ENCODE measurements at regions not wholly inside any gene's neighbourhood (a gene's known extent, or its start where the extent isn't known, plus 50 kb on each side); places are given as distances from the start of the nearest gene placed in this dataset. TPM values are rescaled to one million over a fixed set of nuclear protein-coding genes. Genes with fewer than 3 reads are reported as not detected.
A peak's percentile ranks its signal among the peaks of the same experiment; 100 is the strongest.

DNA sequence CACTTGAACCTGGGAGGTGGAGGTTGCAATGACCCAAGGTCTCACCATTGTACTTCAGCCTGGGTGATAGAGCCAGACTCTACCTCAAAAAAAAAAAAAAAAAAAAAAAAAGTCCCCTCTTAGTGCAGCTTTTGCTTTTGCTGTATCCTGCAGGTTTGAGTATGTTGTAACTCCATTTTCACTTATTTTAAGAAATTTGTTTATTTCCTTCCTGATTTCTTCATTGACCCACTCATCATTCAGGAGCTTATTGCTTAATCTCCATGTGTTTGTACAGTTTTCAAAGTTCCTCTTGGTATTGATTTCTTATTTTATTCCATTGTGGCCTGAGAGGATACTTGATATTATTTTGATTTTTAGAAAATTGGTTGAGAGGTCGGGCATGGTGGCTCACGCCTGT, 50.9 kb upstream of the AK4 start:
- H3K4me3 ChIP-seq (replicated peaks in 1 of 3; ENCODE audit: low read depth in 2 of 3, low read length in 3 of 3): peak overlapping the region in 1 of 3 experiments; percentile 36
- H2AFZ ChIP-seq (ENCODE audit: insufficient read depth, low read depth, low read length, poor library complexity, severe bottlenecking): no peak overlapping the region
- H4K20me1 ChIP-seq (ENCODE audit: insufficient read depth, low read length): no peaks in the 10 kb centered on the region
- peak overlapping the region; percentile 49 for H3K4me2 ChIP-seq (replicated peaks; ENCODE audit: extremely low read depth, low read length, poor library complexity, severe bottlenecking)
- Mint-ChIP-seq H3K9me3 (peaks cover 7 to 42% (median 35%) of the 10 kb centered on the region in 7 donors), H3K27me3 (ENCODE audit: low read depth in 3 of 3) (peaks cover 0 to 4% (median 0%) of the 10 kb centered on the region in 3 donors), H3K4me3 (peak overlapping the region in 1 of 2 donors; percentile 55), H3K27ac (peak overlapping the region; percentile 84 to 94 (median 91)), H3K36me3 (peaks cover 0 to 1% of the 10 kb centered on the region in 2 donors), H3K4me1 (peaks cover 38% of the 10 kb centered on the region)
- peaks cover 23 to 34% of the 10 kb centered on the region in 2 donors for H3K9me3 ChIP-seq (replicated peaks in 1 of 2; ENCODE audit: control insufficient read depth in 1 of 2, insufficient read depth in 1 of 2, low read length in 2 of 2)
- TF ChIP-seq, protein P1, sequence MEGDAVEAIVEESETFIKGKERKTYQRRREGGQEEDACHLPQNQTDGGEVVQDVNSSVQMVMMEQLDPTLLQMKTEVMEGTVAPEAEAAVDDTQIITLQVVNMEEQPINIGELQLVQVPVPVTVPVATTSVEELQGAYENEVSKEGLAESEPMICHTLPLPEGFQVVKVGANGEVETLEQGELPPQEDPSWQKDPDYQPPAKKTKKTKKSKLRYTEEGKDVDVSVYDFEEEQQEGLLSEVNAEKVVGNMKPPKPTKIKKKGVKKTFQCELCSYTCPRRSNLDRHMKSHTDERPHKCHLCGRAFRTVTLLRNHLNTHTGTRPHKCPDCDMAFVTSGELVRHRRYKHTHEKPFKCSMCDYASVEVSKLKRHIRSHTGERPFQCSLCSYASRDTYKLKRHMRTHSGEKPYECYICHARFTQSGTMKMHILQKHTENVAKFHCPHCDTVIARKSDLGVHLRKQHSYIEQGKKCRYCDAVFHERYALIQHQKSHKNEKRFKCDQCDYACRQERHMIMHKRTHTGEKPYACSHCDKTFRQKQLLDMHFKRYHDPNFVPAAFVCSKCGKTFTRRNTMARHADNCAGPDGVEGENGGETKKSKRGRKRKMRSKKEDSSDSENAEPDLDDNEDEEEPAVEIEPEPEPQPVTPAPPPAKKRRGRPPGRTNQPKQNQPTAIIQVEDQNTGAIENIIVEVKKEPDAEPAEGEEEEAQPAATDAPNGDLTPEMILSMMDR (IDR thresholded peaks at IDR 0.05): no peak
- peak; percentile 60 to 83 (median 81) for DNase-seq
- WGBS (ENCODE audit: insufficient coverage): no CpG with 5 or more reads among the region's 2 CpGs
- intact Hi-C loops (cut with micrococcal nuclease): no loop called here
- no peaks in the 10 kb centered on the region for H3K36me3 ChIP-seq (replicated peaks in 1 of 2; ENCODE audit: control insufficient read depth in 1 of 2, insufficient read depth in 2 of 2, low read length in 2 of 2)
- H3K27ac ChIP-seq (ENCODE audit: low read depth in 1 of 2, low read length in 2 of 2): peak overlapping the region; percentile 61 to 75
- H3K79me2 ChIP-seq (ENCODE audit: insufficient read depth, low read length): no peaks in the 10 kb centered on the region
- H3K4me1 ChIP-seq (ENCODE audit: control insufficient read depth in 1 of 2, insufficient read depth in 2 of 2, low read length in 2 of 2): peaks cover 28 to 41% of the 10 kb centered on the region in 2 donors
- no peaks in the 10 kb centered on the region for H3K27me3 ChIP-seq (ENCODE audit: control insufficient read depth in 2 of 2, insufficient read depth in 2 of 2, low read length in 2 of 2)
- H3K9ac ChIP-seq (ENCODE audit: insufficient read depth, low read length, poor library complexity, severe bottlenecking): peak overlapping the region; percentile 10

Small RNA genes lying in the stretch of these regions (small RNA-seq; reads per million reads assigned to genes)
- gene MIR101-1 (ENCODE audit: insufficient read length, low read depth): 5.7 reads per million, percentile 55 among the genes with 10 or more reads in this experiment
- gene MIR3671 (ENCODE audit: insufficient read length, low read depth): not detected
- gene MRPS21P1 (ENCODE audit: insufficient read length, low read depth): not detected
- gene RNU6-1176P (ENCODE audit: insufficient read length, low read depth): not detected
